Esophagus (tissue), 2 donors: ENCODE measurements at regions not wholly inside any gene's neighbourhood (a gene's known extent, or its start where the extent isn't known, plus 50 kb on each side); places are given as distances from the start of the nearest gene placed in this dataset.

ENCODE experiments used
- H3K27ac ChIP-seq, 2 donors: one replicate each; pipeline ENCODE4 v1.5.1; 2013; ENCODE audit warnings: low read depth in 2 of 2, mild to moderate bottlenecking in 2 of 2, inconsistent platforms in 1 of 2, low read length in 1 of 2, moderate library complexity in 1 of 2
- H3K27me3 ChIP-seq, 2 donors: one replicate each; pipeline ENCODE4 v1.6.1; 2013; ENCODE audit warnings: low read length in 2 of 2, control low read depth in 1 of 2, mild to moderate bottlenecking in 1 of 2; ENCODE audit not compliant: insufficient read depth in 2 of 2, control insufficient read depth in 1 of 2
- H3K36me3 ChIP-seq, 2 donors: one replicate each; pipeline ENCODE4 v1.6.1; 2013; ENCODE audit warnings: low read length in 1 of 2; ENCODE audit not compliant: control insufficient read depth in 2 of 2, insufficient read depth in 2 of 2
- H3K4me1 ChIP-seq, 2 donors: one replicate each; pipeline ENCODE4 v1.6.1; 2013; ENCODE audit warnings: low read length in 1 of 2; ENCODE audit not compliant: control insufficient read depth in 2 of 2, insufficient read depth in 2 of 2
- H3K4me3 ChIP-seq, 2 donors: one replicate each; pipeline ENCODE4 v1.5.1; 2013; ENCODE audit warnings: low read length in 2 of 2, mild to moderate bottlenecking in 2 of 2, low read depth in 1 of 2, moderate library complexity in 1 of 2
- H3K9me3 ChIP-seq, 2 donors: one replicate each; pipeline ENCODE4 v1.6.1; 2013; ENCODE audit warnings: mild to moderate bottlenecking in 2 of 2, low read depth in 1 of 2, low read length in 1 of 2, moderate library complexity in 1 of 2; ENCODE audit not compliant: control insufficient read depth in 2 of 2, insufficient read depth in 1 of 2
- WGBS, 2 donors: extraction: QIAGEN DNeasy Blood & Tissue Kit; methylation state at CpG; one replicate each; pipeline ENCODE4 v1.1.7; 2013; 5-methylcytosine and 5-hydroxymethylcytosine counted together
- donor health status: healthy with polysubstance abuse.
- donor health status: Bipolar disorder and iron deficiency.

- WGBS, 2 donors: 22 to 32% methylated on average over 2 of the region's 2 CpGs
- no peak overlapping the region for H3K27ac ChIP-seq
- H3K4me3 ChIP-seq: no peak overlapping the region
- no peaks in the 10 kb centered on the region for H3K36me3 ChIP-seq
- no peaks in the 10 kb centered on the region for H3K27me3 ChIP-seq
- H3K9me3 ChIP-seq: no peaks in the 10 kb centered on the region
- H3K4me1 ChIP-seq: no peaks in the 10 kb centered on the region
These were observed 246.0 kb upstream of the HHIP start for GRCh38 chr4:144399927-144400326.

GRCh38 chr4:144402176-144402575, 243.8 kb upstream of the HHIP start:
- H3K9me3 ChIP-seq: no peaks in the 10 kb centered on the region
- WGBS, 2 donors: 81 to 86% methylated on average over 2 of the region's 2 CpGs
- H3K36me3 ChIP-seq: no peaks in the 10 kb centered on the region
- H3K27me3 ChIP-seq: no peaks in the 10 kb centered on the region
- H3K4me3 ChIP-seq: no peak overlapping the region
- no peak overlapping the region for H3K27ac ChIP-seq
- H3K4me1 ChIP-seq: no peaks in the 10 kb centered on the region

- 73 to 74% methylated on average over 1 of the region's 1 CpG for WGBS, 2 donors
- Histone ChIP-seq H3K36me3 (no peaks in the 10 kb centered on the region), H3K9me3 (no peaks in the 10 kb centered on the region), H3K27me3 (no peaks in the 10 kb centered on the region), H3K27ac (no peak overlapping the region), H3K4me3 (no peak overlapping the region), H3K4me1 (no peaks in the 10 kb centered on the region)
These were observed 243.0 kb upstream of the HHIP start for GRCh38 chr4:144402999-144403398.

GRCh38 chr4:144403893-144404292, 242.1 kb upstream of the HHIP start:
- Histone ChIP-seq H3K9me3 (no peaks in the 10 kb centered on the region), H3K27ac (no peak overlapping the region), H3K4me3 (no peak overlapping the region), H3K27me3 (no peaks in the 10 kb centered on the region), H3K36me3 (no peaks in the 10 kb centered on the region), H3K4me1 (no peaks in the 10 kb centered on the region)
- WGBS, 2 donors: 63 to 76% methylated on average over 1 of the region's 1 CpG

- Histone ChIP-seq H3K4me1 (no peaks in the 10 kb centered on the region), H3K27ac (no peak overlapping the region), H3K9me3 (no peaks in the 10 kb centered on the region), H3K4me3 (no peak overlapping the region), H3K27me3 (no peaks in the 10 kb centered on the region), H3K36me3 (no peaks in the 10 kb centered on the region)
- WGBS, 2 donors: 59 to 78% methylated on average over 4 of the region's 4 CpGs
These were observed 236.4 kb upstream of the HHIP start for GRCh38 chr4:144409525-144409924.

- H3K36me3 ChIP-seq: no peaks in the 10 kb centered on the region
- WGBS, 2 donors: 51 to 66% methylated on average over 2 of the region's 2 CpGs
- no peaks in the 10 kb centered on the region for H3K4me1 ChIP-seq
- H3K4me3 ChIP-seq: no peak overlapping the region
- no peaks in the 10 kb centered on the region for H3K27me3 ChIP-seq
- no peak overlapping the region for H3K27ac ChIP-seq
- no peaks in the 10 kb centered on the region for H3K9me3 ChIP-seq
These were observed 235.6 kb upstream of the HHIP start for GRCh38 chr4:144410230-144410783.

GRCh38 chr4:144411119-144411518, 234.8 kb upstream of the HHIP start:
- Histone ChIP-seq H3K9me3 (no peaks in the 10 kb centered on the region), H3K4me3 (no peak overlapping the region), H3K36me3 (no peaks in the 10 kb centered on the region), H3K27me3 (no peaks in the 10 kb centered on the region), H3K4me1 (no peaks in the 10 kb centered on the region), H3K27ac (no peak overlapping the region)
- WGBS, 2 donors: 59 to 60% methylated on average over 1 of the region's 1 CpG

- H3K4me3 ChIP-seq: no peak overlapping the region
- H3K27ac ChIP-seq: no peak overlapping the region
- H3K27me3 ChIP-seq: no peaks in the 10 kb centered on the region
- H3K9me3 ChIP-seq: no peaks in the 10 kb centered on the region
- H3K4me1 ChIP-seq: no peaks in the 10 kb centered on the region
- H3K36me3 ChIP-seq: no peaks in the 10 kb centered on the region
These were observed 234.3 kb upstream of the HHIP start for GRCh38 chr4:144411700-144412099.

- 95% methylated on average over 4 of the region's 4 CpGs for WGBS, 2 donors
- H3K36me3 ChIP-seq: no peaks in the 10 kb centered on the region
- no peaks in the 10 kb centered on the region for H3K4me1 ChIP-seq
- H3K27ac ChIP-seq: no peak overlapping the region
- H3K27me3 ChIP-seq: no peaks in the 10 kb centered on the region
- H3K9me3 ChIP-seq: no peaks in the 10 kb centered on the region
- H3K4me3 ChIP-seq: no peak overlapping the region
These were observed 224.9 kb upstream of the HHIP start for GRCh38 chr4:144421056-144421455.

GRCh38 chr4:144421839-144422565, 224.0 kb upstream of the HHIP start:
- H3K4me3 ChIP-seq: no peak overlapping the region
- H3K4me1 ChIP-seq: no peaks in the 10 kb centered on the region
- no peaks in the 10 kb centered on the region for H3K9me3 ChIP-seq
- H3K36me3 ChIP-seq: no peaks in the 10 kb centered on the region
- H3K27ac ChIP-seq: no peak overlapping the region
- H3K27me3 ChIP-seq: no peaks in the 10 kb centered on the region
- 34 to 40% methylated on average over 3 of the region's 3 CpGs for WGBS, 2 donors
